ENCODE measurements at regions not wholly inside any gene's neighbourhood (a gene's known extent, or its start where the extent isn't known, plus 50 kb on each side); places are given as distances from the start of the nearest gene placed in this dataset.

- no peak overlapping the region for H3K4me3 ChIP-seq
- no peak for TF ChIP-seq CTCF (IDR thresholded peaks at IDR 0.05; ENCODE audit: borderline replicate concordance)
- H3K36me3 ChIP-seq = no peaks in the 10 kb centered on the region
- H3K9me3 ChIP-seq (replicated peaks) = no peaks in the 10 kb centered on the region
- no peaks in the 10 kb centered on the region for H3K4me1 ChIP-seq
- H3K27ac ChIP-seq (replicated peaks) = no peak overlapping the region
- H3K27me3 ChIP-seq (ENCODE audit: low read depth) = no peaks in the 10 kb centered on the region
- no peak for DNase-seq
- intact Hi-C loops (cut with micrococcal nuclease) = no loop called here
Observed at GRCh38 chr2:221204699-221205098, 367.4 kb downstream of the EPHA4 start.

- Histone ChIP-seq H3K36me3 (no peaks in the 10 kb centered on the region), H3K4me3 (no peak overlapping the region), H3K27me3 (ENCODE audit: low read depth) (no peaks in the 10 kb centered on the region), H3K4me1 (no peaks in the 10 kb centered on the region), H3K27ac (replicated peaks) (no peak overlapping the region), H3K9me3 (replicated peaks) (no peaks in the 10 kb centered on the region)
- intact Hi-C loops (cut with micrococcal nuclease) = no loop called here
- no peak for DNase-seq
- no peak for TF ChIP-seq CTCF (IDR thresholded peaks at IDR 0.05; ENCODE audit: borderline replicate concordance)
Observed at GRCh38 chr2:221205103-221205673, 366.9 kb downstream of the EPHA4 start.

GRCh38 chr2:221210686-221211085, 361.4 kb downstream of the EPHA4 start:
- no peak overlapping the region for H3K27ac ChIP-seq (replicated peaks)
- no peaks in the 10 kb centered on the region for H3K9me3 ChIP-seq (replicated peaks)
- DNase-seq = no peak
- intact Hi-C loops (cut with micrococcal nuclease) = no loop called here
- H3K4me3 ChIP-seq = no peak overlapping the region
- H3K36me3 ChIP-seq = no peaks in the 10 kb centered on the region
- TF ChIP-seq CTCF (IDR thresholded peaks at IDR 0.05; ENCODE audit: borderline replicate concordance) = no peak
- H3K27me3 ChIP-seq (ENCODE audit: low read depth) = no peaks in the 10 kb centered on the region
- H3K4me1 ChIP-seq = no peaks in the 10 kb centered on the region

GRCh38 chr2:221211653-221212052, 360.5 kb downstream of the EPHA4 start:
- Histone ChIP-seq H3K4me3 (no peak overlapping the region), H3K4me1 (no peaks in the 10 kb centered on the region), H3K36me3 (no peaks in the 10 kb centered on the region), H3K27me3 (ENCODE audit: low read depth) (no peaks in the 10 kb centered on the region), H3K9me3 (replicated peaks) (no peaks in the 10 kb centered on the region), H3K27ac (replicated peaks) (no peak overlapping the region)
- DNase-seq = no peak
- intact Hi-C loops (cut with micrococcal nuclease) = no loop called here
- TF ChIP-seq CTCF (IDR thresholded peaks at IDR 0.05; ENCODE audit: borderline replicate concordance) = no peak

GRCh38 chr2:221212105-221212504, 360.0 kb downstream of the EPHA4 start:
- TF ChIP-seq CTCF (IDR thresholded peaks at IDR 0.05; ENCODE audit: borderline replicate concordance) = no peak
- H3K27ac ChIP-seq (replicated peaks) = no peak overlapping the region
- H3K36me3 ChIP-seq = no peaks in the 10 kb centered on the region
- no peak overlapping the region for H3K4me3 ChIP-seq
- intact Hi-C loops (cut with micrococcal nuclease) = no loop called here
- H3K9me3 ChIP-seq (replicated peaks) = no peaks in the 10 kb centered on the region
- H3K4me1 ChIP-seq = no peaks in the 10 kb centered on the region
- no peaks in the 10 kb centered on the region for H3K27me3 ChIP-seq (ENCODE audit: low read depth)
- no peak for DNase-seq
